Kidney (tissue), 13 donors: ENCODE measurements at regions not wholly inside any gene's neighbourhood (a gene's known extent, or its start where the extent isn't known, plus 50 kb on each side); places are given as distances from the start of the nearest gene placed in this dataset.

ENCODE experiments used
- DNase-seq, 5 donors: peaks; one replicate each; pipeline ENCODE4 v3.0.0-alpha.2; 2013 to 2020
- FAIRE-seq: peaks from 2 replicates; lab custom pipeline; 2012; peaks lifted over from hg19 to GRCh38; lab: Jason Lieb, UNC
- H3K27ac ChIP-seq, 2 donors: one replicate each; pipeline ENCODE4 v1.7.0; 2013; ENCODE audit warnings: low read depth in 2 of 2, low read length in 2 of 2, inconsistent platforms in 1 of 2
- H3K27me3 ChIP-seq: one replicate; pipeline ENCODE4 v1.7.1; 2013; ENCODE audit warnings: low read length, inconsistent platforms; ENCODE audit not compliant: control insufficient read depth, insufficient read depth
- H3K36me3 ChIP-seq, 3 donors: one replicate each; pipeline versions ENCODE4 v1.7.0 to v1.7.1; 2013; ENCODE audit warnings: low read length in 3 of 3, control low read depth in 1 of 3, inconsistent platforms in 1 of 3; ENCODE audit not compliant: insufficient read depth in 3 of 3, control insufficient read depth in 2 of 3
- H3K4me1 ChIP-seq, 3 donors: one replicate each; pipeline versions ENCODE4 v1.7.0 to v1.7.1; 2013; ENCODE audit warnings: low read length in 3 of 3, inconsistent platforms in 1 of 3, low read depth in 1 of 3; ENCODE audit not compliant: control insufficient read depth in 2 of 3, insufficient read depth in 2 of 3
- H3K4me3 ChIP-seq, 3 donors: one replicate each; pipeline versions ENCODE4 v1.7.0 to v1.8.1; 2013; ENCODE audit warnings: low read length in 3 of 3, control low read depth in 1 of 3, inconsistent platforms in 1 of 3
- H3K9ac ChIP-seq, 3 donors: one replicate each; pipeline versions ENCODE4 v1.7.0 to v1.7.1; 2013; ENCODE audit warnings: low read length in 3 of 3, control low read depth in 1 of 3, inconsistent platforms in 1 of 3
- H3K9me3 ChIP-seq, 3 donors: one replicate each; pipeline versions ENCODE4 v1.7.0 to v1.7.1; 2013; ENCODE audit warnings: low read length in 3 of 3, control low read depth in 1 of 3, inconsistent platforms in 1 of 3; ENCODE audit not compliant: control insufficient read depth in 2 of 3, insufficient read depth in 1 of 3
- CTCF ChIP-seq: IDR thresholded peaks from 3 replicates; pipeline ENCODE4 v1.5.1; 2012; ENCODE audit warnings: mild to moderate bottlenecking, moderate library complexity, borderline replicate concordance; ENCODE audit not compliant: insufficient read depth; ENCODE audit errors: extremely low read depth
- intact Hi-C: fragments of 100-400 bp; cut with DNase I; formaldehyde crosslinking; loops from one replicate; pipeline ENCODE4 v1.11.1; 2022
- donor health status: control.
- donor health status: control.
- donor health status: control.
- donor health status: control.
- donor health status: control.
- donor health status: DM: yes; HTN: yes; CAD: no.
- donor health status: Normal renal cell carcinoma (clear cell type).

GRCh38 chr5:133696006-133696584 is 83.8 kb upstream of the FSTL4 start:
- no peak for TF ChIP-seq CTCF
- H3K36me3 ChIP-seq: no peaks in the 10 kb centered on the region
- peaks cover 6% of the 10 kb centered on the region for H3K27me3 ChIP-seq
- H3K9me3 ChIP-seq: no peaks in the 10 kb centered on the region
- H3K4me3 ChIP-seq: no peak overlapping the region
- H3K9ac ChIP-seq: no peak overlapping the region
- no peak for FAIRE-seq
- peak in 1 of 5 donors; percentile 7 for DNase-seq
- H3K4me1 ChIP-seq: no peaks in the 10 kb centered on the region
- H3K27ac ChIP-seq: no peak overlapping the region
- intact Hi-C loops: no loop called here

- no peak overlapping the region for H3K4me3 ChIP-seq
- no peak for FAIRE-seq
- H3K36me3 ChIP-seq: no peaks in the 10 kb centered on the region
- TF ChIP-seq CTCF: no peak
- H3K9me3 ChIP-seq: no peaks in the 10 kb centered on the region
- intact Hi-C loops: no loop called here
- H3K9ac ChIP-seq: no peak overlapping the region
- H3K27ac ChIP-seq: no peak overlapping the region
- H3K27me3 ChIP-seq: peaks cover 13% of the 10 kb centered on the region
- no peaks in the 10 kb centered on the region for H3K4me1 ChIP-seq
- no peak for DNase-seq
Observed at GRCh38 chr5:133694181-133694831, 82.0 kb upstream of the FSTL4 start.

GRCh38 chr5:133691448-133691847 is 79.1 kb upstream of the FSTL4 start:
- DNase-seq (no peak), FAIRE-seq (no peak)
- Histone ChIP-seq H3K36me3 (no peaks in the 10 kb centered on the region), H3K4me3 (no peak overlapping the region), H3K27me3 (peaks cover 16% of the 10 kb centered on the region), H3K9ac (no peak overlapping the region), H3K27ac (no peak overlapping the region), H3K9me3 (no peaks in the 10 kb centered on the region), H3K4me1 (no peaks in the 10 kb centered on the region)
- no peak for TF ChIP-seq CTCF
- intact Hi-C loops: no loop called here
